ENCODE measurements at regions not wholly inside any gene's neighbourhood (a gene's known extent, or its start where the extent isn't known, plus 50 kb on each side); places are given as distances from the start of the nearest gene placed in this dataset.
"Not testable (repeated sequence)": the region's sequence is repeated elsewhere in the genome, so short reads cannot be mapped to it uniquely, and the experiment has no call there.

DNA sequence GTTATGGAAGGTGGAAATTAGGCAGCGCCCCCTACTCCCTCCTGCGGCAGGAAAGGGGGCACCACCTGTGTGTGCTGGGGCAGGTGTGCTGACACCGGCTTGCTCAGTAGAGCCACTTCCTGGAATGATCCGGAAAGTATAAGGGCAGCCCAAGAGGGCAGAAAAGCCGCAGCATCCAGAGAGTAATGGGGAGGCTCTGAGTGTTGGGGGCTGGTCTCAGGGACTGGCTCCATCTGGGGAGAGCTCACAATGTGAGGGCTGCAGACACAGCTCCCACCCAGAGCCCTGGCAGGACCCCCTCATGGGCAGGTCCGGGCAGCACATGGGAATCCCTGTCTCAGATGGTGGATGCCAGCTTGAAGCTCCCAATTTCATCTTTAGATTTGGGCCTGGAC lies 187.6 kb upstream of the C14orf180 start:
- DNase-seq, result no peak

DNA sequence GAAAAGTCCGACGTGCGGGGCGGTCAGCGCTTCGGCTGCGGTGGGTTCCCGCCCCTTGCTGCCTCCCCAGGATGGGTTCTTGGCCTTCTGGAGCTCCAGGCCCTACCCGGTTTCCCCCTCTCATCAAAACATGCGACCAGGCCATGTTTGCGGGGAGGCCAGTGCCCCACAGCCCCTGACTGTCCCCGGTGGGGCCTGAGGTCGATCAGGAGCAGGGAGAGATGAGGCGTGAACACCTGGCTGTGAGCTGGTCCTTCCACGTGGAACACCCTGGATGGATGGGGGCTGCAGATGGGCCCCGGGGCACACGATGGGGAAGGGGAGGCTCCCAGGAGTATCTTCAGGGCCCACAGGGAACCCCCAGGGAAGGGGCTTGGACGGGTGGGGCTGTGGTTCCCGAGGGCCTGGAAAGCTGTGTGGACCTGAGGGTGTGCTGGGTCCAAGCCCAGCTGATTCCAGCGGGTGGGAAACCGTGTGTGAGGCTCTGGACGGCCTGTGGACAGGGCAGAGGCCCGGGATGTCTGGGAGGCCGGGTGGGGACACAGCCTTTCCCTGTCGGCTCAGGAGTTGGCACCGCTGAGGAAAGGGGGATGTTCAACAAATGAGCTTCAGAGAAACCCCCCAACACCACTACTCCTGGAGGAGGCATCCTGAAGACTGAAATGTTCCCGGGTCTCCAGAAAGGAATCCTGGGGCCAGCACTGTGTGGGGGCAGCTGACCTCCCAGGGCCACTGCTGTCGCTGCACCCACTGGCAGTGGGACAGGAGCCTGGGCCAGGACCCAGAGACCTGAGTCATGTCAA lies 187.0 kb upstream of the C14orf180 start:
- DNase-seq, result no peak

DNA sequence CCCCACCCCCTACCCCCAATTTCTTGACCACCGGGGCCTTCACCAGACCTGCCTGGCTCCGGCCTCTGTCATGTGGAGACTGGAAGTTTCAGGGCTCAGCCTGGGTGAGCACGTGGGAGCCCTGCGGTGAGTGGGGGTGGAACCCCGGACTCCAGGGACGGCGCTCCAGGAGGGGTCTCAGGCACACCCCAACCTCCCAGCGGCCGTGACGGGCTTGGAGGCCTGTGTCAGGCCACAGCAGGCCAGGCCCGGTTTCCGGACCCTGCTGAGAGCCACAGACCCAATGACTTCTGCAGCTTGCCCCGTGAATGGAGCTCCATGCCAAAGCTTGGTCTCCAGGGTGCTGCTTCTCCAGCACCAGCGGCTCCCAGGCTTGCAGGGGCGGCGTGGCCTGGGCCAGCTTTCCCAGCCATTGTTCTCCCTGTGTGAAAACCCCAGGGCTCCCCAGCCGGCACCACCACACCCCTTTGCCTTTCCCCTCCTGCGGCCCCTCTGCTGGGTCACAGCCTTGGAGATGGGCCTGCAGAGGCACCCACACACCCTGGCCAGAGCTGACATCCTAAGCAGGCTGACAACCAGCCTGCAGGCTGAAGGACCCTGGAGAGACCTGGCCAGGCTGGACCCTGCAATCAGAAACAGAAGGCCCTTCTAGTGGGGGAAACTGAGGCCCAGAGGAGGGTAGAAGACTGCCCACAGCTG lies 186.2 kb upstream of the C14orf180 start:
- DNase-seq, result no peak

DNA sequence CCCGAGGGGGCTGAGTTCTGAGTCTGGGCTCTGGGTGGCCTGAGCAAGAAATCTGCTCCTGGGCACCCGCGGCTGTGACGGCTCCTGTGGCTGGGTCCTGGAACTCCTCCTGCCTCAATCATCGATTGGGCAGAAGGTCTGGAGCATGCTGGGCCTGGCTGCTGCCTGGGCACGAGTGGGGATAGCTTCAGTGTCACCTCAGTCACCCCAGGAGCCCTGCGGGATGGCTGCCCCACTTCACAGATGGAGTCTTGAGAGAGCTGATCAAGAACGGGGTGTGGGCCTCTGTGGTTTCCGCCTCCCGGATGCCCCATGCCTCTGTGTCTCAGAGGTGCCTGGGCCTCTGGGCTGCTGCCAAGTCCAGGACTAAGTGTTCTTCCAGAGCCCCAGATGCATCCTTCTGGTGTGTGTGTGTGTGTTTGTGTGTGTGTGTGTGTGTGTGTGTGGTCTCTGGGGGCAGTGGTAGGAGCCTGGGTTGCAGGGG lies 185.6 kb upstream of the C14orf180 start:
- no peak for DNase-seq

DNA sequence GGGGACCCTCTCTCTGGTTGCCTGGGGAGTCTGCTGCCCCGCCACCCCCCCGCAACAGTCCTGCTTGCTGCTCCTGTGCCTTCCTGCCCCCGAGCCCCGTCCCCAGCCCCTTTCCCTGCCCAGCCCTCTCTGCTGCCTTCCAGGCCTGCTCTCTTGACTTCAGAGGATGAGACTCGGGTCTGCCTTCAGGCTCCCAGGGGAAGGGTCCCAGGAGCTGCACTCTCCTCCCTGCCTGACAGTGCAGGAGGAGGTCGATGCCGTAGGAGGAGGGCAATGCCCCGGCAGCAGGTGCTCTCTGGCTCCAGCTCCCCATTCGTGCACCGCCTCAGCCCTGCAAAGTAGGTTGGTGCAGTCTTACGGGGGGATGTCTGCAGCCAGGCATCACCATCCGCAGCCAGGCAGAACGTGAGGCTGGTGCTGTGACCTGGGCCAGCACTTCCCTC lies 185.1 kb upstream of the C14orf180 start:
- no peak for DNase-seq

DNA sequence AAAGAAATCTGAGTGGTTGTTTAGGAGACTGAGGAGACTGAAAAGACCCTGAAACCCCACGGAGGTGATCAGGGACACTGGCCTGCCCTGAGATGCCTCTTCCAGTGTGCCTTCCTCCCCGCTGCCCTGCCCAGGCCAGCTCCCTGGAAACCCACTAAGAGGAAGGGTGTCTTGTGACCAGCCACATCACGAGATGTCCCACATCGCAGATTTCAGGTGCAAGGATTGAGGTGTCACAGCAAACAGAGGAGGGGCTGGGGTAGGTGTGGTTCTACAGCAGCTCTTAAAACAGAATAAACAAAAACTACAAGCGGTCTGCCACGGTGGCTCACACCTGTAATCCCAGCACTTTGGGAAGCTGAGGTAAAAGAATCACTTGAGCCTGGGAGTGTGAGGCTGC lies 184.3 kb upstream of the C14orf180 start:
- no peak for DNase-seq

DNA sequence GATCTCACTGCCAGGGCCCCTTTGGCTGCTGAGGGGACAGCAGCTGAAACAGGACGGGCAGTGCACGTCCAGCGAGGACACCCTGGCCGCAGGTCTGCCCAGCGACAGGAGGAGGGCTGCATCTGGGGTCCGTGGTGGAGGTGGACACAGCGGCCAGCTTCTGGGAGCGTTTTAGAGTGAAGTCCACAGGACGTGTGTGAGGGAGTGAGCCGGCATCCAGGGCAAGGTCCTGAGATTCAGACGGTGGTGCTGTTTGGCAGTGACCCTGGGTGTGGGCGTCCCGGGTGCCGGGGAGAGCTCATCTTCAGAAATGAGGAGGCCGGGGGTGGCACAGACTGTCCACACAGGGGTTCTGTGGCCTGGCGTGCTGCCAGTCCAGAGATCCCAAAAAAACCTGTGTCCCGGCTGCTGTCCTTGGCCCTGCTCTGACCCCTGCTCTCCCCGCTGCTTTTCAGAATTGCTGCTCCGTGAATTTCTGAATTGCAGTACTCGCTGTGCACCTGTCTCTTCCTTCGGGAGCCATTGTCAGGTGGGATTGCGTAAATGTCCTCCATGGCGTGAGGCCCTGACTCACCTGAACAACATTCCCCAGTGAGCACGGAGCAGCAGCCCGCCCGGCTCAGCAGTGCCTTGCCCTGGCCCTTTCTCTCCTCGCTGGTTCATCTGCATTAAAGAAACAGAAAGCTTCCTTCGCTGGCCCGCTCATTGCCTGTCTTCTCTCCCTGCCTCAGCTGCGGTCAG lies 183.5 kb upstream of the C14orf180 start:
- DNase-seq, result no peak

DNA sequence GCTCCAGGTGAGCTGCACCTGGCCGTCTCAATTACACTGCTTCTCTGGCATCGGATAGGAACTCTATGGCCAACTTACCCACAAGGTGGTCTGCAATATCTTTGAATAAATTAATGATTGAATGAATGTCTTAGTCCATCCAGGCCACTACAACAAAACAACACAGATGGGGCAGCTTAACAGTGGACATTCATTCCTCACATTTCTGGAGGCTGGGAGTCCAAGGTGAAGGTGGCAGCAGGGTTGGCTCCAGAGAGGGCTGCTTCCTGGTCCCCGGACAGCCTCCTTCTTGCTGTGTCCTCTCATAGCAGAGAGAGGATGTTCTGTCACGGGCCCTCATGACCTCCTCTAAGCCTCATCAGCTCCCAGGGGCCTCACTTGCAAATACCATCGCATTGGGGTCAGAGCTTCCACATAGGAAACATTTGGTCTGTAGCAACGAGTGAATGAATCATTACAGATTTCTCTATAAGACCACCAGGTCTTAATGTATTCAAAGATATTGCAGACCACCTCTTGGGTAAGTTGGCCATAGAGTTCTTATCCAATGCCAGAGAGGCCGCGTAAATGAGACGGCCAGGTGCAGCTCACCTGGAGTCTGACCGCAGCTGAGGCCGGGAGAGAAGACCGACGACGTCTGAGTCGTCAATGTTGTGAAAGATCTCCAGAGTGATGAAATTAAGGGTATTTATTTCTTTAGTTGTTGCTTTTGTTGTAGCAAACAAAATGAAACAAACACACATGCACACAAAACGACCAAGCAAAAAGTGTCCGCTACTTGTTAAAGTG lies 182.7 kb upstream of the C14orf180 start:
- no peak for DNase-seq

DNA sequence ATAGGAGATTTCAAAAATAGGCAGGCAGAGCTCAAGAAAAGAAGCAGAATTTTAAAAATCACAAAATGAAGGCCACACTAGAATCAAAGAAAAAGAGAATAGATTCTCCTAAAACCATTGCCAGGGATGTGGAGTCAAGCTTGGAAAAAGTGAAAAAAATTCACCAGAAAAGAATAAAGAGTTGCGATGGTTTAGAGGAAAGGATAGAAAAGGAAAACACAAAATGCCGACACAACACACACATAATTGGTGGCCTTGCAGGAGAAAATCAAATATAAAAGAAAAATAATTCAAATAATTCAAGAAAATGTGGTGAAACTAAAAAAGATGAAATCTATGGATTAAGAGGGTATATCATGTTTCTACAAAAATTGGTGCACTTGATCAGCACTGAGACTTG lies 181.6 kb upstream of the C14orf180 start:
- DNase-seq, result no peak

DNA sequence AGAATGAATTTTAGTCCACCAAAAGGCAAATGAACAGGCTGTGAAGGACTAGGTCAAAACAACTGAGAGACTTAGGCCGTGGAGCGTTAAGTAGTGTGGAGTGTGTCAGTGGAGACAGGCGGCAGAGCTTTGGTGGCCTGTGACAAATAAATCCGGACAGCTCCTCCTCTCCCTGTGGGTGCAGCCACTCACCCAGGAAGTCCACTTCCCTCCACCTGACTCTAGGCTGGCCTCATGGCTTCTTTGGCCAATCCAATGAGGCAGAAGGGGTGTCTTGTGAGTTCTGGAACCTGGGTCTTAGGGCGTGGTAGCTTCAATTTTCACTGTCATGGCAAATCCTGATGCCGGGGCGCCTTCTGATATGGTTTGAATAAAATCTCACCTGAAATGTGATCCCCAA lies 180.9 kb upstream of the C14orf180 start:
- no peak for DNase-seq

DNA sequence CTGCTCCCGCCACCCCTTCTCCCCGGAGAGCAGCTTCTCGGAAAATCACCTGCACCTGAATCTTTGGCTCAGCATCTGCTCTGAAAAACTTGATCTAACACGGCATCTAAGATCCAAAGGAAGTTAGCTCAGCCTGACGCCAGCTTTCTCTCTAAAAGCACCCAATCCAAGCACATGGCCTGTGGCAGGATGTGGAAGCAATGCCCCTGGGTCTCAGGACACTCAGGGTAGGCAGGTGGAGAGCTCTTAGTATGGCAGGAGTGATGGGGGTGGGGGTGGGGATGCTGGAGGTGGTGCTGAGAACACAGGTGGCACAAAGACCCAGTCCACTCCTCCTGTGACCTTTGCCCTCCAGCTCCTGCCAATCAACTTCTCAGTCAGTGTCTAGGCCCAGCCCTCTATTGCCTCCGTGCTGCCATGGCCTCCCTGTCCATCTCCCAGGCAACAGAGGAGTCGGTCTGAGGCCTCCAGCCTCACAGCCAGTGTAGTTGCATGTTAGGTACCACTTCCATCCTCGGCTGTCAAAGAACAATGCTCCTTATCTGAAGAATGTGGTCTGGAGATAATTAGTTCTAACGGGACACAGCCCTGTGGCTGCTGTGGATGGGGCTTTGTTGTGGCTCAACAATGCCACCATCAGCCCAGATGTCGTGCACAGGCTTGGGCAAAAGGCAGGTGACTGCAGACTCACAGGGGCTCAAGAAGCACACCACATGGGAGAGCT lies 180.0 kb upstream of the C14orf180 start:
- DNase-seq, result no peak

DNA sequence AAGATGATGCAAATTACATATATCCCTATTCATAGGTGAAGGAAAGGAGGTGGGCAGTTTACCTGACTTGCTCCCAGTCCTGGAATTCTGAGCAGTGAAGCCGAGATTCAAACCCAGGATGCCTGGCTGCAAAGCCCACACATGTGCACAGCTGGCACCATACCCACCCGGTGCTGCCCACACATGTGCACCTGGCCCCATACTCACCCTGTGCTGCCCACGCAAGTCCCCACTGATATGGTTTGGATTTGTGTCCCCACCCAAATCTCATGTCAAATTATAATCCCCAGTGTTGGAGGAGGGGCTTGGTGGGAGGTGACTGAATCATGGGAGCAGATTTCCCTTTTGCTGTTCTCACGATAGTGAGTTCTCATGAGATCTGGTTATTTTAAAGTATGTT lies 179.2 kb upstream of the C14orf180 start:
- DNase-seq, result no peak

DNA sequence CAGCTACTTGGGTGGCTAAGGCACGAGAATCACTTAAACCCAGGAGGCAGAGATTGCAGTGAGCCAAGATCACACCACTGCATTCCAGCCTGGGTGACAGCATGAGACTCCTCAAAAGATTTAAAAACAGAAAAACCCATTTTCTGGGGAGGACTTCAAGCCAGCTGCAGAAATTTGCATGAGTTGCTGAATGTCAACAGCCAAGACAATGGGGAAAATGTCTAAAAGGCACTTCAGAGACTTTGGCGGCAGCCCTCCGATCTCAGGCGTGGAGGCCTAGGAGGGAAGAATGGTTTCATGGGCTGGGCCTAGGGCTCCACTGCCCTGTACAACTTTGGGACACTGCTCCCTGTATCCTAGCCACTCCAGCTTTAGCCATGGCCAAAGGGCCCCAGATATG lies 177.8 kb upstream of the C14orf180 start:
- DNase-seq, result no peak

DNA sequence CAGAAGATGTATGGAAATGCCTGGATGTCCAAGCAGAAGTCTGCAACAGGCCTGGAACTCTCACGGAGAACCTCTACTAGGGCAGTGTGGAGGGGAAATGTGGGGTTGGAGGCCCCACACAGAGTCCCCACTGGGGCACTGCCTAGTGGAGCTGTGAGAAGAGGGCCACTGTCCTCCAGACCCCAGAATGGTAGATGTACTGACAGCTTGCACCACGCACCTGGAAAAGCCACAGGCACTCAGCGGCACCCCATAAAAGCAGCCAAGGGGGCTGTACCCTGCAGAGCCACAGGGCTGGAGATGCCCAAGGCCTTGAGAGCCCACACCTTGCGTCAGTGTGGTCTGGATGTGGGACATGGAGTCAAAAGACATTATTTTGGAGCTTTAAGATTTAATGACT lies 177.3 kb upstream of the C14orf180 start:
- DNase-seq, result not testable (repeated sequence)

DNA sequence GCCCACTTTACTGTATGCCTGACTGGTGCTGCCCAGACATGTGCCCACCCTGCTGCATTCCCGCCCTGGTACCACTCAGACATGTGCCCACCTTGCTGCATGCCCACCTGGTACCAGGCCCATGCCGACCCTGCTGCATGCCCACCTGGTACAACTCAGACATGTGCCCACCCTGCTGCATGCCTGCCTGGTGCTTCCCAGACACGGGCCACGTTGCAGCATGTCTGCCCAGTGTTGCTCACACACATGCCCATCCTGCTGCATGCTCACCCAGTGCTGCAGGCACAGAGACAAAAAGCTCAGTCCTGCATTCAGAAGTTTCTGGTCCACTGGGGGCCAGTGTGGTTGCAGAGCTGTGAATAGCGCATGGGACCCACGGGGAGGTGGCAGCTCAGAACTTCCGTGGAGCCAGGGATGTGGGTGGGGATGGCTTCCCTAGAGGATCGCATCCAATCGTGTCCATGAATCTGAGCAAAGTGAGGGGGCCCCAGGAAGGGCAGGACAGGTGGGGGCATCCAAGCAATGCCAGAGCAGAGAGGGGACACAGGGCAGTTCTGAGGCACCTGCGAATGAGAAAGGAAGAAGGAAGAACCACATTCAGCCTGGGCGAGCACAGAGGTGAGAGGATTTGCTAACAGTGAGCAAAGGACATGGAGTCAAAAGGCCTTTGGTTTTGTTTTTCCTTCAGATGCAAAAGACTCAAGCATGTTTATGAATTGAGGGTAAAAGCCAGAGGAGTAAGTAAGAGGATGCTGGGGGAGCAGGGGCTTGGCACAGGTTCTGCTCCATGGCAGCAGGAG lies 175.9 kb upstream of the C14orf180 start:
- DNase-seq, result no peak

DNA sequence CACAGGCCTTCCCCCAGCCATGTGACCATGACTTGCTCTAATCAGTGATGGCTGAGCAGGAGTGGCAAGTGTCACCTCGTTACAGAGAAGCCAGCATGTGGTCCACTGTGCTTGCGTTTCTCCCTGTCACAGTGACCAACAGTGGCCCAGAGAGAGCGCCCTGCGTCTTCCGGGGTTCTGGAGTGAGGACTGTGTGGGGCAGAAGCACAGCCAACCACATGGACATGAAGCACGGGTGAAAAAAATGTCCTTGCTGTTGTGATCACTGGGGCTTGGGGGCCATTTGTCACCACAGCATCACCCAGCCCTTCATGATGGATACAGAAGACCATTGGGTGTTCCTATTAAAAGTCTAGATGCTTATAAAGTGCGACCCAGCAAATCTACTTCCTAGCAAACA lies 174.6 kb upstream of the C14orf180 start:
- no peak for DNase-seq

DNA sequence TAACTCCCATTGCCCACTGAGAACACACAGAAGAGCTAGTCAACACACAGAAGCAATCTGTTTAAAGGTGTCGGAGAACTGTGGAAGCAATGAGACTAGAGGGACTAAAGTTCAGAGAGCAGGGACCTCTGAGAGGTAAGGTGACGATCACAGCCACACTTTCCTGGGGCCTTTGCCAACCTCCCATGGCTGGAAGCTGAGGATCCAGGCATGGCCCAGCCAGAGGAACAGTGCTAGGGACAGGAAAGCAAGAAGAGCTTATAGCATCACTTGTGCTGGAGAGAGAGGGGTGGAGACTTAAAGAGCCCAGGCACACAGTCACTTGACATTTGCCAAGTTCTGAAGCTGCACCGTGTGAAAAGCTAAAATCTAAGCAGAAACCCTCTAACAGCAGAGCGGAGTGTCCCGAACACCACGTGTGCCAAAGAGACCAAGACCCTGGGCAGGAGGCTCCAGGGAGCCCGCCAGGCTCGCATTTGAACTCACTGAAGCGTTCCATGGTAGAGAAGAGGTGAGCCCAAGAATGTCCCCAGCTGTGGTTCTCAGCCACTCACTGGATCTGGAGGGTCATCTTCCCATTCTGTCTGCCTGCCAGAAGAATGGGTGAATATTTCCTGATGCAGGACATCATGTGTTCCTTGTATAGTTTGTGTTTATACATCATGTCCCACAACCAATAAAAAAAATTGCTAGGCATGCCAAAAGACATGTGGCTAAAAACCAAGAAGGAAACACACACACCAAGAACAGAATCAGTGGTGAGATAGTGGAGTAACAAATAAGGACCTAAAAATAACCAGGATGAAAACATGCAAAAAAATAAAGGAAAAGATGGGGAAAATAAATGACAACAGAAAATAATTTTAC lies 174.0 kb upstream of the C14orf180 start:
- DNase-seq, result no peak

DNA sequence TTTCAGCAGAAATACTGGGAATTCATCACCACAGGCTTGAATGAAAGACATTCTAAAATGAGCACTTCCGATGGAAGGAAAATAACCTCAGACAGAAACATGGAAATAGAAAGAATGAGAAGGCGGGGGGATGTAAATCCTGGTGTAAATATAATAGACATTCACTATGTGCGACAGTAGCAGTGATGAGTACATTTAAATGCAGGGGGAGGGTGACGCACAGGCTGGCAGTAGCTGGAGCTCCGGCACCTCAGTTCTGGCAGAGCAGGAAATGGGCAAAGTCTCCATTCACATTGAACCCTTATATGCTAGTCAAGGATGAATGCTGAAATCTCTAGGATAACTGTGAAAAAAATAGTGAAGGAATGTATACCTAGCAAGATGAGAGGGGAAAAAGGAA lies 172.7 kb upstream of the C14orf180 start:
- no peak for DNase-seq

DNA sequence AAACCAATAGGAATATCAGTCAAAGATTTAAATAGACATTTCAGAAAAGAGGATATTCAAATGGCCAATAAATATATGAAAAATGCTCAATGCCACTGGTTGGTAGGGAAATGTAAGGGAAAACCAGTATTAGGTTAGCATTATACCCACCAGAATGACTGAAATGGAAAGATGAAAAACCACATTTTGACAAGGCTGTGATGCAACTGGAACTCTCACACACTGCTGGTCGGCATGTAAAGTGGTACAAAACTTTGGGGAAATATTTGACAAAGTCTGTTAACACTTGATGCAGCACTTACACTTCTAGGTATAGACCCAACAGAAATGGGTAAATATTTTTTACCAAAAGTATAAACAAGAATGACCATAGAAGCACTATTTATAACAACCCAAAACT lies 163.2 kb upstream of the C14orf180 start:
- DNase-seq, result no peak

DNA sequence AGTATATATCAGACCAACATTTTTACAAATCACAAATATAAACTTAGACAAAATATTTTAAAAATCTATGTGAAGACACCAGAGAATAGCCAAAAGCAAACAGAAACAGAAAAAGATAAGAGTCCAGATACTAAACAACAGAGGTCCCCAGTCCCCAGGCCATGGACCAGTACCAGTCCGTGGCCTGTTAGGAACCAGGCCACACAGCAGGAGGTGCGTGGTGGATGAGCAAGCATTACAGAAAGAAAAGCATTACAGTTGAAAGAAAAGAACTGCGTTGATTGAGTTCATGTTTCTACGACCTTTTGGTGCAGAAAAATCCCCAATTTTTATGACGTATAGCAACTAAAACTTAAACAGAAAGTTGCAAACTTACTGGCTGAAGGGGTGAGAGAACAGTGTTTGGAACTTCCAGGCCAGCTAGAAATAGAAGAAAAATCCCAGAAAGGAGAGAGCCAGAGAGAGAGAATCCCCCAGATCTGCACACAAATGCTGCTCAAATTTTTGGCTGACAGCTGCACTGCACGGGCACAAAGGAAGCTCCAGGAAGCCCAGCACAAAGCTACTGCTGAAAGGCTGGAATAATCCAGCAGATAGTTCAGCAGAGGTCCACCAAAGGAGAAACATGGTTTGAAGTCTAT lies 159.6 kb upstream of the C14orf180 start:
- no peak for DNase-seq
